ENCODE measurements at regions not wholly inside any gene's neighbourhood (a gene's known extent, or its start where the extent isn't known, plus 50 kb on each side); places are given as distances from the start of the nearest gene placed in this dataset.

- no peak overlapping the region for H3K4me2 ChIP-seq (ENCODE audit: low read length)
- no peaks in the 10 kb centered on the region for H3K36me3 ChIP-seq (ENCODE audit: insufficient read depth, low read length)
- H3K9ac ChIP-seq (ENCODE audit: low read depth, low read length) = no peak overlapping the region
- H3K9me3 ChIP-seq (replicated peaks; ENCODE audit: low read length) = no peaks in the 10 kb centered on the region
- H3K27me3 ChIP-seq (ENCODE audit: control insufficient read depth, insufficient read depth, low read length) = no peaks in the 10 kb centered on the region
- H3K4me3 ChIP-seq (ENCODE audit: low read length) = no peak overlapping the region
- H3K4me1 ChIP-seq (ENCODE audit: control insufficient read depth, insufficient read depth, low read length) = peaks cover 12% of the 10 kb centered on the region
Measured at GRCh38 chr1:177748080-177748801, 221.6 kb downstream of the SEC16B start.

GRCh38 chr1:177746155-177746554, 223.7 kb downstream of the SEC16B start:
- no peak overlapping the region for H3K4me3 ChIP-seq (ENCODE audit: low read length)
- H3K27me3 ChIP-seq (ENCODE audit: control insufficient read depth, insufficient read depth, low read length) = no peaks in the 10 kb centered on the region
- no peak overlapping the region for H3K4me2 ChIP-seq (ENCODE audit: low read length)
- H3K36me3 ChIP-seq (ENCODE audit: insufficient read depth, low read length) = no peaks in the 10 kb centered on the region
- no peaks in the 10 kb centered on the region for H3K9me3 ChIP-seq (replicated peaks; ENCODE audit: low read length)
- peaks cover 19% of the 10 kb centered on the region for H3K4me1 ChIP-seq (ENCODE audit: control insufficient read depth, insufficient read depth, low read length)
- no peak overlapping the region for H3K9ac ChIP-seq (ENCODE audit: low read depth, low read length)

GRCh38 chr1:177744906-177745305, 225.0 kb downstream of the SEC16B start:
- H3K9ac ChIP-seq (ENCODE audit: low read depth, low read length) = peak overlapping the region; percentile 20
- H3K27me3 ChIP-seq (ENCODE audit: control insufficient read depth, insufficient read depth, low read length) = no peaks in the 10 kb centered on the region
- peak overlapping the region; percentile 50 for H3K4me3 ChIP-seq (ENCODE audit: low read length)
- H3K36me3 ChIP-seq (ENCODE audit: insufficient read depth, low read length) = no peaks in the 10 kb centered on the region
- peaks cover 19% of the 10 kb centered on the region for H3K4me1 ChIP-seq (ENCODE audit: control insufficient read depth, insufficient read depth, low read length)
- no peaks in the 10 kb centered on the region for H3K9me3 ChIP-seq (replicated peaks; ENCODE audit: low read length)
- H3K4me2 ChIP-seq (ENCODE audit: low read length) = peak overlapping the region; percentile 50

- Histone ChIP-seq H3K9me3 (replicated peaks; ENCODE audit: low read length) (no peaks in the 10 kb centered on the region), H3K4me3 (ENCODE audit: low read length) (no peak overlapping the region), H3K4me2 (ENCODE audit: low read length) (no peak overlapping the region)
Measured at GRCh38 chr1:177741476-177741875, 228.4 kb downstream of the SEC16B start.

GRCh38 chr1:177739780-177740179, 230.1 kb downstream of the SEC16B start:
- H3K9me3 ChIP-seq (replicated peaks; ENCODE audit: low read length) = no peaks in the 10 kb centered on the region
- H3K9ac ChIP-seq (ENCODE audit: low read depth, low read length) = no peak overlapping the region
- no peaks in the 10 kb centered on the region for H3K27me3 ChIP-seq (ENCODE audit: control insufficient read depth, insufficient read depth, low read length)
- H3K4me1 ChIP-seq (ENCODE audit: control insufficient read depth, insufficient read depth, low read length) = peaks cover 10% of the 10 kb centered on the region
- no peak overlapping the region for H3K4me2 ChIP-seq (ENCODE audit: low read length)
- no peak overlapping the region for H3K4me3 ChIP-seq (ENCODE audit: low read length)
- no peaks in the 10 kb centered on the region for H3K36me3 ChIP-seq (ENCODE audit: insufficient read depth, low read length)

More at GRCh38 chr1:177741476-177741875, 228.4 kb downstream of the SEC16B start:
- Histone ChIP-seq H3K9ac (ENCODE audit: low read depth, low read length) (no peak overlapping the region), H3K27me3 (ENCODE audit: control insufficient read depth, insufficient read depth, low read length) (no peaks in the 10 kb centered on the region), H3K36me3 (ENCODE audit: insufficient read depth, low read length) (no peaks in the 10 kb centered on the region), H3K4me1 (ENCODE audit: control insufficient read depth, insufficient read depth, low read length) (peaks cover 19% of the 10 kb centered on the region)

- H3K27me3 ChIP-seq (ENCODE audit: control insufficient read depth, insufficient read depth, low read length) = no peaks in the 10 kb centered on the region
- no peak overlapping the region for H3K9ac ChIP-seq (ENCODE audit: low read depth, low read length)
- H3K36me3 ChIP-seq (ENCODE audit: insufficient read depth, low read length) = no peaks in the 10 kb centered on the region
- H3K4me1 ChIP-seq (ENCODE audit: control insufficient read depth, insufficient read depth, low read length) = peaks cover 7% of the 10 kb centered on the region
- no peak overlapping the region for H3K4me3 ChIP-seq (ENCODE audit: low read length)
- H3K9me3 ChIP-seq (replicated peaks; ENCODE audit: low read length) = no peaks in the 10 kb centered on the region
- H3K4me2 ChIP-seq (ENCODE audit: low read length) = no peak overlapping the region
Measured at GRCh38 chr1:177737456-177737855, 232.4 kb downstream of the SEC16B start.

GRCh38 chr1:177732178-177732577, 237.7 kb downstream of the SEC16B start:
- Histone ChIP-seq H3K36me3 (ENCODE audit: insufficient read depth, low read length) (no peaks in the 10 kb centered on the region), H3K4me3 (ENCODE audit: low read length) (no peak overlapping the region), H3K9ac (ENCODE audit: low read depth, low read length) (no peak overlapping the region), H3K9me3 (replicated peaks; ENCODE audit: low read length) (no peaks in the 10 kb centered on the region), H3K4me1 (ENCODE audit: control insufficient read depth, insufficient read depth, low read length) (no peaks in the 10 kb centered on the region), H3K27me3 (ENCODE audit: control insufficient read depth, insufficient read depth, low read length) (no peaks in the 10 kb centered on the region), H3K4me2 (ENCODE audit: low read length) (no peak overlapping the region)

- H3K4me2 ChIP-seq (ENCODE audit: low read length) = no peak overlapping the region
- no peaks in the 10 kb centered on the region for H3K27me3 ChIP-seq (ENCODE audit: control insufficient read depth, insufficient read depth, low read length)
- H3K36me3 ChIP-seq (ENCODE audit: insufficient read depth, low read length) = no peaks in the 10 kb centered on the region
- H3K4me3 ChIP-seq (ENCODE audit: low read length) = no peak overlapping the region
- no peaks in the 10 kb centered on the region for H3K4me1 ChIP-seq (ENCODE audit: control insufficient read depth, insufficient read depth, low read length)
- H3K9ac ChIP-seq (ENCODE audit: low read depth, low read length) = no peak overlapping the region
- no peaks in the 10 kb centered on the region for H3K9me3 ChIP-seq (replicated peaks; ENCODE audit: low read length)
Measured at GRCh38 chr1:177729646-177730045, 240.2 kb downstream of the SEC16B start.

GRCh38 chr1:177723533-177723932, 246.3 kb downstream of the SEC16B start:
- Histone ChIP-seq H3K4me1 (ENCODE audit: control insufficient read depth, insufficient read depth, low read length) (no peaks in the 10 kb centered on the region), H3K9ac (ENCODE audit: low read depth, low read length) (no peak overlapping the region), H3K27me3 (ENCODE audit: control insufficient read depth, insufficient read depth, low read length) (no peaks in the 10 kb centered on the region), H3K4me2 (ENCODE audit: low read length) (no peak overlapping the region), H3K4me3 (ENCODE audit: low read length) (no peak overlapping the region), H3K36me3 (ENCODE audit: insufficient read depth, low read length) (no peaks in the 10 kb centered on the region), H3K9me3 (replicated peaks; ENCODE audit: low read length) (no peaks in the 10 kb centered on the region)

GRCh38 chr1:177710696-177711620, 258.9 kb downstream of the SEC16B start:
- Histone ChIP-seq H3K9me3 (replicated peaks; ENCODE audit: low read length) (no peaks in the 10 kb centered on the region), H3K4me3 (ENCODE audit: low read length) (no peak overlapping the region), H3K36me3 (ENCODE audit: insufficient read depth, low read length) (no peaks in the 10 kb centered on the region), H3K4me1 (ENCODE audit: control insufficient read depth, insufficient read depth, low read length) (no peaks in the 10 kb centered on the region), H3K4me2 (ENCODE audit: low read length) (no peak overlapping the region), H3K9ac (ENCODE audit: low read depth, low read length) (no peak overlapping the region), H3K27me3 (ENCODE audit: control insufficient read depth, insufficient read depth, low read length) (peaks cover 3% of the 10 kb centered on the region)

GRCh38 chr1:177708406-177708805, 261.5 kb downstream of the SEC16B start:
- H3K4me2 ChIP-seq (ENCODE audit: low read length) = no peak overlapping the region
- no peak overlapping the region for H3K4me3 ChIP-seq (ENCODE audit: low read length)
- H3K9ac ChIP-seq (ENCODE audit: low read depth, low read length) = no peak overlapping the region
- H3K27me3 ChIP-seq (ENCODE audit: control insufficient read depth, insufficient read depth, low read length) = peaks cover 3% of the 10 kb centered on the region
- H3K4me1 ChIP-seq (ENCODE audit: control insufficient read depth, insufficient read depth, low read length) = no peaks in the 10 kb centered on the region
- H3K36me3 ChIP-seq (ENCODE audit: insufficient read depth, low read length) = no peaks in the 10 kb centered on the region
- no peaks in the 10 kb centered on the region for H3K9me3 ChIP-seq (replicated peaks; ENCODE audit: low read length)

All from skeletal muscle satellite cell (primary cell).